K562 (cell line): ENCODE measurements at regions not wholly inside any gene's neighbourhood (a gene's known extent, or its start where the extent isn't known, plus 50 kb on each side); places are given as distances from the start of the nearest gene placed in this dataset.

Experiments
- KHSRP ChIP-seq: fragments of 450-650 bp; IDR thresholded peaks from 2 replicates; pipeline ENCODE4 v1.6.1; 2017
- NRF1 ChIP-seq, 2 experiments: fragments of 450-650 bp; IDR thresholded peaks in 1 of 2; conservative IDR thresholded peaks in 1 of 2; 2 replicates each; pipeline ENCODE4 v1.6.1; 2014; ENCODE audit warnings: mild to moderate bottlenecking in 2 of 2
- POLR2G ChIP-seq: fragments of 200-400 bp; formaldehyde crosslinking; IDR thresholded peaks from 2 replicates; pipeline ENCODE4 v1.6.1; 2017; ENCODE audit warnings: low read depth, mild to moderate bottlenecking, antibody characterized with exemption, low read length, moderate library complexity
- SREBF1 ChIP-seq: fragments of 150-350 bp; IDR thresholded peaks from 2 replicates; pipeline ENCODE4 v1.6.1; 2014; ENCODE audit warnings: antibody characterized with exemption, low read depth, low read length, borderline replicate concordance
- TRIM24 ChIP-seq, 2 experiments: fragments of 450-650 bp; IDR thresholded peaks; 2 replicates each; pipeline ENCODE4 v1.6.1; 2016
- ZNF146 ChIP-seq: IDR thresholded peaks from one replicate; pipeline ENCODE4 v1.6.1; 2018; ENCODE audit warnings: missing compliant biosample characterization; ENCODE audit not compliant: unreplicated experiment

GRCh38 chr22:49398646-49399045 is 429.0 kb downstream of the BRD1 start:
- TF ChIP-seq POLR2G (no peak), KHSRP (no peak), ZNF146 (CRISPR knock-in tag) (no peak), NRF1 (conservative IDR thresholded peaks at IDR 0.05 in 1 of 2, IDR thresholded peaks at IDR 0.05 in 1 of 2) (no peak), SREBF1 (no peak), TRIM24 (IDR thresholded peaks at IDR 0.05) (no peak)
